ENCODE measurements at regions not wholly inside any gene's neighbourhood (a gene's known extent, or its start where the extent isn't known, plus 50 kb on each side); places are given as distances from the start of the nearest gene placed in this dataset.

DNA sequence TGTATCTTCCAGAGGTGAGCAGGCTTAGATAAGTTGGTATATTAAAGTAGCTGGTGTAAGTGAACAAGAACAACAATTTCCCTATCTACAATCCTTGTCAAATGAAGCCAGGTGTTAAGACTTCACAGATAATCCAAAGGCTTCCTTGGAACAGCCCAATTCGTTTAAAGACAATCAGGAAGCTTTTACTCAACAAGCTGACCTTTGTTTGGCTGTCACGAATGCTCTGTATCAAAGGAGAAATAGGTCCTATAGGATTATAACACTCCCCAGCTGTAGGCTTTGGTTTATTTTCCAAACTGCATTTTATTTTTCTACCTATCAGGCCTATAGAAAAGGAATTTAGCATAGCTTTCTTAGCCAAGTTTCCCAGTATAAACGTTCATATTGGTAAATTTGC, 766.5 kb upstream of the GOT2 start:
- Histone ChIP-seq H2AFZ (ENCODE audit: low read depth, low read length) (no peak overlapping the region), H3K4me1 (replicated peaks in 1 of 2; ENCODE audit: control insufficient read depth in 2 of 2, insufficient read depth in 2 of 2, low read length in 2 of 2) (no peaks in the 10 kb centered on the region), H3K9me1 (ENCODE audit: control insufficient read depth, insufficient read depth, low read length) (no peaks in the 10 kb centered on the region), H4K20me1 (replicated peaks; ENCODE audit: control insufficient read depth, insufficient read depth, low read length) (no peaks in the 10 kb centered on the region), H3K27me3 (ENCODE audit: control insufficient read depth in 2 of 2, insufficient read depth in 2 of 2, low read length in 2 of 2) (no peaks in the 10 kb centered on the region), H3K9ac (ENCODE audit: insufficient read depth in 1 of 2, low read depth in 2 of 2, low read length in 2 of 2) (no peak overlapping the region), H3K36me3 (ENCODE audit: control insufficient read depth, insufficient read depth, low read length) (no peaks in the 10 kb centered on the region), H3K9me3 (replicated peaks; ENCODE audit: control insufficient read depth, insufficient read depth, low read depth, low read length) (no peaks in the 10 kb centered on the region), H3K27ac (ENCODE audit: extremely low read depth, low read depth, low read length) (no peak overlapping the region), H3K79me2 (ENCODE audit: control insufficient read depth, insufficient read depth, low read length) (no peaks in the 10 kb centered on the region), H3K4me3 (no peak overlapping the region), H3K4me2 (ENCODE audit: insufficient read depth, low read length) (no peak overlapping the region)
- ChIA-PET POLR2A (no interaction called here), CTCF (ENCODE audit: low intra/inter-chr PET ratio) (no interaction called here)
- in situ Hi-C loops (cut with MboI) (no loop called here), intact Hi-C loops (cut with micrococcal nuclease) (no loop called here)
- no peak for FAIRE-seq
- ATAC-seq = no peak
- DNase-seq (ENCODE audit: extremely low read depth in 1 of 4, low spot score in 3 of 4) = no peak
- 0% methylated on average over 3 of the region's 3 CpGs for WGBS (ENCODE audit: insufficient coverage, low coverage, missing lambda C conversion rate)
- no TSS peak for BruUV-seq (replicated peaks)
- TF ChIP-seq ZSCAN29 (IDR thresholded peaks at IDR 0.05) = no peak
- TF ChIP-seq ETV1 (tag; conservative IDR thresholded peaks at IDR 0.05; ENCODE audit: low read depth) = no peak
- TF ChIP-seq, protein P1, sequence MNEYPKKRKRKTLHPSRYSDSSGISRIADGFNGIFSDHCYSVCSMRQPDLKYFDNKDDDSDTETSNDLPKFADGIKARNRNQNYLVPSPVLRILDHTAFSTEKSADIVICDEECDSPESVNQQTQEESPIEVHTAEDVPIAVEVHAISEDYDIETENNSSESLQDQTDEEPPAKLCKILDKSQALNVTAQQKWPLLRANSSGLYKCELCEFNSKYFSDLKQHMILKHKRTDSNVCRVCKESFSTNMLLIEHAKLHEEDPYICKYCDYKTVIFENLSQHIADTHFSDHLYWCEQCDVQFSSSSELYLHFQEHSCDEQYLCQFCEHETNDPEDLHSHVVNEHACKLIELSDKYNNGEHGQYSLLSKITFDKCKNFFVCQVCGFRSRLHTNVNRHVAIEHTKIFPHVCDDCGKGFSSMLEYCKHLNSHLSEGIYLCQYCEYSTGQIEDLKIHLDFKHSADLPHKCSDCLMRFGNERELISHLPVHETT (CRISPR knock-in tag; conservative IDR thresholded peaks at IDR 0.05 in 1 of 2, IDR thresholded peaks at IDR 0.05 in 1 of 2) = no peak
- no peak for TF ChIP-seq ZNF24 (IDR thresholded peaks at IDR 0.05)
- TF ChIP-seq ETV6 (IDR thresholded peaks at IDR 0.05; ENCODE audit: borderline replicate concordance in 1 of 2, low read depth in 2 of 2, low read length in 1 of 2) = no peak
- no peak for TF ChIP-seq ETV6 (CRISPR knock-in tag; IDR thresholded peaks at IDR 0.05; ENCODE audit: borderline replicate concordance)
- no peak for TF ChIP-seq ZNF830 (CRISPR knock-in tag; IDR thresholded peaks at IDR 0.05)
- TF ChIP-seq NFIX (CRISPR knock-in tag; IDR thresholded peaks at IDR 0.05; ENCODE audit: low read depth) = no peak
- no peak for TF ChIP-seq CEBPB (tag; IDR thresholded peaks at IDR 0.05)
- no peak for TF ChIP-seq ZNF561 (CRISPR knock-in tag; conservative IDR thresholded peaks at IDR 0.05)
- no peak for TF ChIP-seq ZNF146 (CRISPR knock-in tag; IDR thresholded peaks at IDR 0.05; ENCODE audit: unreplicated experiment)
- TF ChIP-seq ARID1B (IDR thresholded peaks at IDR 0.05) = no peak
- no peak for TF ChIP-seq FOXA3 (CRISPR knock-in tag; conservative IDR thresholded peaks at IDR 0.05 in 1 of 2, IDR thresholded peaks at IDR 0.05 in 1 of 2)
- TF ChIP-seq, protein P2, sequence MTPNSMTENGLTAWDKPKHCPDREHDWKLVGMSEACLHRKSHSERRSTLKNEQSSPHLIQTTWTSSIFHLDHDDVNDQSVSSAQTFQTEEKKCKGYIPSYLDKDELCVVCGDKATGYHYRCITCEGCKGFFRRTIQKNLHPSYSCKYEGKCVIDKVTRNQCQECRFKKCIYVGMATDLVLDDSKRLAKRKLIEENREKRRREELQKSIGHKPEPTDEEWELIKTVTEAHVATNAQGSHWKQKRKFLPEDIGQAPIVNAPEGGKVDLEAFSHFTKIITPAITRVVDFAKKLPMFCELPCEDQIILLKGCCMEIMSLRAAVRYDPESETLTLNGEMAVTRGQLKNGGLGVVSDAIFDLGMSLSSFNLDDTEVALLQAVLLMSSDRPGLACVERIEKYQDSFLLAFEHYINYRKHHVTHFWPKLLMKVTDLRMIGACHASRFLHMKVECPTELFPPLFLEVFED (CRISPR knock-in tag; conservative IDR thresholded peaks at IDR 0.05) = no peak
- TF ChIP-seq KHSRP (IDR thresholded peaks at IDR 0.05) = no peak
- TF ChIP-seq, protein P3, sequence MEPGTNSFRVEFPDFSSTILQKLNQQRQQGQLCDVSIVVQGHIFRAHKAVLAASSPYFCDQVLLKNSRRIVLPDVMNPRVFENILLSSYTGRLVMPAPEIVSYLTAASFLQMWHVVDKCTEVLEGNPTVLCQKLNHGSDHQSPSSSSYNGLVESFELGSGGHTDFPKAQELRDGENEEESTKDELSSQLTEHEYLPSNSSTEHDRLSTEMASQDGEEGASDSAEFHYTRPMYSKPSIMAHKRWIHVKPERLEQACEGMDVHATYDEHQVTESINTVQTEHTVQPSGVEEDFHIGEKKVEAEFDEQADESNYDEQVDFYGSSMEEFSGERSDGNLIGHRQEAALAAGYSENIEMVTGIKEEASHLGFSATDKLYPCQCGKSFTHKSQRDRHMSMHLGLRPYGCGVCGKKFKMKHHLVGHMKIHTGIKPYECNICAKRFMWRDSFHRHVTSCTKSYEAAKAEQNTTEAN (CRISPR knock-in tag; IDR thresholded peaks at IDR 0.05) = no peak
- TF ChIP-seq FOXM1 (IDR thresholded peaks at IDR 0.05; ENCODE audit: low read depth) = no peak
- TF ChIP-seq FOXM1 (CRISPR knock-in tag; IDR thresholded peaks at IDR 0.05; ENCODE audit: low read depth) = no peak
- no peak for TF ChIP-seq RFX1 (IDR thresholded peaks at IDR 0.05)
- TF ChIP-seq, protein P4, sequence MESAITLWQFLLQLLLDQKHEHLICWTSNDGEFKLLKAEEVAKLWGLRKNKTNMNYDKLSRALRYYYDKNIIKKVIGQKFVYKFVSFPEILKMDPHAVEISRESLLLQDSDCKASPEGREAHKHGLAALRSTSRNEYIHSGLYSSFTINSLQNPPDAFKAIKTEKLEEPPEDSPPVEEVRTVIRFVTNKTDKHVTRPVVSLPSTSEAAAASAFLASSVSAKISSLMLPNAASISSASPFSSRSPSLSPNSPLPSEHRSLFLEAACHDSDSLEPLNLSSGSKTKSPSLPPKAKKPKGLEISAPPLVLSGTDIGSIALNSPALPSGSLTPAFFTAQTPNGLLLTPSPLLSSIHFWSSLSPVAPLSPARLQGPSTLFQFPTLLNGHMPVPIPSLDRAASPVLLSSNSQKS (CRISPR knock-in tag; IDR thresholded peaks at IDR 0.05) = no peak
- TF ChIP-seq ZNF717 (CRISPR knock-in tag; IDR thresholded peaks at IDR 0.05) = no peak
- no peak for TF ChIP-seq PCBP2 (IDR thresholded peaks at IDR 0.05; ENCODE audit: low read depth, low read length, poor library complexity, severe bottlenecking)
